Pons (tissue), 1 donor: ENCODE measurements at regions not wholly inside any gene's neighbourhood (a gene's known extent, or its start where the extent isn't known, plus 50 kb on each side); places are given as distances from the start of the nearest gene placed in this dataset.
A peak's percentile ranks its signal among the peaks of the same experiment; 100 is the strongest.

Source experiments
- DNase-seq: peaks from one replicate; pipeline ENCODE4 v3.0.0-alpha.2; 2016; ENCODE audit warnings: low spot score

- DNase-seq = no peak
These were observed 142.0 kb upstream of the USP9Y start for GRCh38 chrY:12559007-12559406.

GRCh38 chrY:12576278-12576677 is 124.8 kb upstream of the USP9Y start:
- DNase-seq = no peak

GRCh38 chrY:12593532-12594216 is 107.4 kb upstream of the USP9Y start:
- DNase-seq = no peak

GRCh38 chrY:12598783-12599182 is 102.2 kb upstream of the USP9Y start:
- no peak for DNase-seq

- DNase-seq = no peak
These were observed 95.6 kb upstream of the USP9Y start for GRCh38 chrY:12605426-12605825.

GRCh38 chrY:12610861-12611260 is 90.2 kb upstream of the USP9Y start:
- DNase-seq = no peak

GRCh38 chrY:12615733-12616446 is 85.1 kb upstream of the USP9Y start:
- DNase-seq = no peak

GRCh38 chrY:12621454-12622081 is 79.5 kb upstream of the USP9Y start:
- peak; percentile 6 for DNase-seq

- DNase-seq = no peak
These were observed 77.8 kb upstream of the USP9Y start for GRCh38 chrY:12623204-12623603.

- DNase-seq = no peak
These were observed 58.0 kb upstream of the USP9Y start for GRCh38 chrY:12642986-12643385.

- DNase-seq = no peak
These were observed 57.2 kb upstream of the USP9Y start for GRCh38 chrY:12643693-12644348.

GRCh38 chrY:12651095-12651494 is 49.9 kb upstream of the USP9Y start:
- DNase-seq = no peak
